Trophoblast cell (in vitro differentiated cells and primary cell): ENCODE measurements at regions not wholly inside any gene's neighbourhood (a gene's known extent, or its start where the extent isn't known, plus 50 kb on each side); places are given as distances from the start of the nearest gene placed in this dataset.

Source experiments
- DNase-seq, 2 donors: peaks; one replicate each; pipeline ENCODE4 v3.0.0-alpha.2; 2016
- H2AFZ ChIP-seq: 2 replicates; pipeline ENCODE4 v1.6.1; 2013; ENCODE audit warnings: low read length, moderate library complexity, mild to moderate bottlenecking; ENCODE audit not compliant: insufficient read depth, poor library complexity
- H2AK5ac ChIP-seq: 2 replicates; pipeline ENCODE4 v1.6.1; 2013; ENCODE audit warnings: mild to moderate bottlenecking, low read length
- H2BK120ac ChIP-seq: 2 replicates; pipeline ENCODE4 v1.6.1; 2013; ENCODE audit warnings: low read length, mild to moderate bottlenecking, moderate library complexity; ENCODE audit not compliant: insufficient read depth, poor library complexity
- H2BK12ac ChIP-seq: 2 replicates; pipeline ENCODE4 v1.6.1; 2013; ENCODE audit warnings: mild to moderate bottlenecking, low read length, moderate library complexity
- H2BK5ac ChIP-seq: 2 replicates; pipeline ENCODE4 v1.6.1; 2013; ENCODE audit warnings: low read length, low read depth, moderate library complexity, mild to moderate bottlenecking; ENCODE audit not compliant: poor library complexity
- H3K14ac ChIP-seq: 2 replicates; pipeline ENCODE4 v1.6.1; 2013; ENCODE audit warnings: mild to moderate bottlenecking, low read length
- H3K18ac ChIP-seq: 2 replicates; pipeline ENCODE4 v1.6.1; 2013; ENCODE audit warnings: mild to moderate bottlenecking, low read length
- H3K23ac ChIP-seq: 2 replicates; pipeline ENCODE4 v1.6.1; 2013; ENCODE audit warnings: low read length
- H3K27ac ChIP-seq: 2 replicates; pipeline ENCODE4 v1.5.1; 2013; ENCODE audit warnings: low read depth, mild to moderate bottlenecking, inconsistent platforms, low read length, moderate library complexity
- H3K27me3 ChIP-seq: 2 replicates; pipeline ENCODE4 v1.6.1; 2013; ENCODE audit warnings: inconsistent platforms, mild to moderate bottlenecking, low read length, moderate library complexity; ENCODE audit not compliant: insufficient read depth
- H3K36me3 ChIP-seq, 2 experiments: 1 replicate in 1 of 2; 2 replicates in 1 of 2; pipeline ENCODE4 v1.6.1; 2013; ENCODE audit warnings: low read length in 2 of 2, mild to moderate bottlenecking in 2 of 2, moderate library complexity in 1 of 2; ENCODE audit not compliant: insufficient read depth in 2 of 2, control insufficient read depth in 1 of 2
- H3K4ac ChIP-seq: 2 replicates; pipeline ENCODE4 v1.6.1; 2013; ENCODE audit warnings: low read depth, mild to moderate bottlenecking, low read length, moderate library complexity
- H3K4me1 ChIP-seq, 2 experiments: 1 replicate in 1 of 2; 2 replicates in 1 of 2; pipeline ENCODE4 v1.6.1; 2013; ENCODE audit warnings: low read length in 2 of 2, mild to moderate bottlenecking in 2 of 2, moderate library complexity in 1 of 2; ENCODE audit not compliant: insufficient read depth in 2 of 2, control insufficient read depth in 1 of 2
- H3K4me2 ChIP-seq: 2 replicates; pipeline ENCODE4 v1.6.1; 2013; ENCODE audit warnings: inconsistent platforms, mild to moderate bottlenecking, low read length, moderate library complexity
- H3K4me3 ChIP-seq: 2 replicates; pipeline ENCODE4 v1.5.1; 2013; ENCODE audit warnings: mild to moderate bottlenecking, low read depth, low read length, inconsistent platforms
- H3K79me1 ChIP-seq: one replicate; pipeline ENCODE4 v1.6.1; 2013; ENCODE audit warnings: low read length
- H3K79me2 ChIP-seq: 2 replicates; pipeline ENCODE4 v1.6.1; 2013; ENCODE audit warnings: low read length, mild to moderate bottlenecking; ENCODE audit not compliant: control insufficient read depth, insufficient read depth, poor library complexity
- H3K9ac ChIP-seq: 2 replicates; pipeline ENCODE4 v1.6.1; 2013; ENCODE audit warnings: mild to moderate bottlenecking, low read length
- H3K9me3 ChIP-seq: 2 replicates; pipeline ENCODE4 v1.6.1; 2013; ENCODE audit warnings: low read depth, mild to moderate bottlenecking, control low read depth, inconsistent platforms, low read length; ENCODE audit not compliant: insufficient read depth
- H4K12ac ChIP-seq: 2 replicates; pipeline ENCODE4 v1.6.1; 2013; ENCODE audit warnings: low read depth, mild to moderate bottlenecking, low read length, moderate library complexity
- H4K8ac ChIP-seq: 2 replicates; pipeline ENCODE4 v1.6.1; 2013; ENCODE audit warnings: low read depth, mild to moderate bottlenecking, low read length, moderate library complexity
- H4K91ac ChIP-seq: one replicate; pipeline ENCODE4 v1.6.1; 2013; ENCODE audit warnings: low read depth, mild to moderate bottlenecking, low read length, moderate library complexity
- WGBS: extraction: QIAGEN DNeasy Blood & Tissue Kit; methylation state at CpG from one replicate; pipeline ENCODE4 v1.1.7; 2013; ENCODE audit warnings: missing lambda C conversion rate; ENCODE audit not compliant: insufficient read length, insufficient coverage; ENCODE audit errors: extremely low coverage; 5-methylcytosine and 5-hydroxymethylcytosine counted together

DNA sequence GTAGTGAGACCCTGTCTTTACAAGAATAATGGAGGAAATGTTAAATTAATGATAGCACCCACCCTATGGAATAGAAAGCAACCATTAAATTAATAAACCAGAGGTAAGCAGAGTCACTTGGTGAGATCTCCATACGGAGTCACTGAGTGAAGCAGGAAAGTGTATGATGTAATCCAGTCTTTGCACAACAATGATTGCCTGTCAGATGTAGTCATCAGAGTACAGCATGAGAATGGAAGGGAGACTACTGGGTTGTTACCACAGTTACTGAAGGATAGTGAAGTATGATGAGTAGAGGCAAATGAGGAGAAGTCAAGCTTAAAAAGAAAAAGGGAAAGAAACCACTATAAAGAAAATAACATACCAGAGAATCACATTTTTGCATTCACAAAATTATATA, 371.9 kb upstream of the SHH start:
- no CpG with 5 or more reads among the region's 1 CpG for WGBS

GRCh38 chr7:156180451-156181229, 368.4 kb upstream of the SHH start:
- H2AK5ac ChIP-seq, result no peak overlapping the region
- no peak overlapping the region for H2BK5ac ChIP-seq
- H3K23ac ChIP-seq, result no peak overlapping the region
- no peak overlapping the region for H3K18ac ChIP-seq
- H3K4me1 ChIP-seq, result no peaks in the 10 kb centered on the region
- DNase-seq, result no peak
- H2AFZ ChIP-seq, result no peak overlapping the region
- H4K8ac ChIP-seq, result no peak overlapping the region
- H2BK120ac ChIP-seq, result no peak overlapping the region
- no peaks in the 10 kb centered on the region for H3K27me3 ChIP-seq
- H3K9me3 ChIP-seq, result no peaks in the 10 kb centered on the region
- no CpG with 5 or more reads among the region's 13 CpGs for WGBS
- no peak overlapping the region for H3K27ac ChIP-seq
- H4K12ac ChIP-seq, result no peak overlapping the region
- no peak overlapping the region for H3K9ac ChIP-seq
- H3K79me2 ChIP-seq, result no peaks in the 10 kb centered on the region
- H4K91ac ChIP-seq, result no peak overlapping the region
- no peak overlapping the region for H3K14ac ChIP-seq
- no peaks in the 10 kb centered on the region for H3K36me3 ChIP-seq
- H2BK12ac ChIP-seq, result no peak overlapping the region
- no peak overlapping the region for H3K4me2 ChIP-seq
- no peaks in the 10 kb centered on the region for H3K79me1 ChIP-seq
- no peak overlapping the region for H3K4ac ChIP-seq
- H3K4me3 ChIP-seq, result no peak overlapping the region

More for the DNA sequence above, 371.9 kb upstream of the SHH start:
- Histone ChIP-seq H3K36me3 (no peaks in the 10 kb centered on the region), H3K4me3 (no peak overlapping the region), H3K9me3 (peaks cover 3% of the 10 kb centered on the region), H2AK5ac (no peak overlapping the region), H3K4ac (no peak overlapping the region), H3K14ac (no peak overlapping the region), H4K91ac (no peak overlapping the region), H3K79me1 (no peaks in the 10 kb centered on the region), H3K4me1 (no peaks in the 10 kb centered on the region), H3K79me2 (no peaks in the 10 kb centered on the region), H3K18ac (no peak overlapping the region), H2BK5ac (no peak overlapping the region), H2BK120ac (no peak overlapping the region), H4K8ac (no peak overlapping the region), H3K9ac (no peak overlapping the region), H3K4me2 (no peak overlapping the region), H2AFZ (no peak overlapping the region), H3K27me3 (no peaks in the 10 kb centered on the region), H4K12ac (no peak overlapping the region), H3K27ac (no peak overlapping the region), H2BK12ac (no peak overlapping the region), H3K23ac (no peak overlapping the region)
- peak in 1 of 2 donors; percentile 33 for DNase-seq

GRCh38 chr7:156179872-156180390, 367.7 kb upstream of the SHH start:
- H4K91ac ChIP-seq, result no peak overlapping the region

DNA sequence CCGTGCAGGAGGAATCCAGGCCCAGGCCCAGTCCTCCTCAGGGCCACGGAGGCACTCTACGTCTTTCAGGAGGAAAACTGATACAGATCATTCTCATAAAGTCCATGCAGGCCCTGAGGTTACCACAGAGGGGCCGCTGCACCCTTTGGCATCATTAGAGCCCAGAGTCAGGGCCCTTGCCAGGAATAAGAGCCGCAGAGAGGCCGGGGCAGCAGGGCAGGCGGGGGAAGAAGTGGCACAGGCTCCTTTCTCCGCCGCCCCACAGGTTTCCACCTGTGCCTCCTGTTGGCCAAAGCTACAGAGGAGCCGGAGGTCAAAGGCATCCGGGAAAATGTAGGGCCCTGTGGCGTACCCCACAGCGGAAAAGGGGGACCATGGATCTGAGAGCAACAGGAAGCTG, 366.6 kb upstream of the SHH start:
- WGBS, result no CpG with 5 or more reads among the region's 13 CpGs
- Histone ChIP-seq H4K91ac (no peak overlapping the region), H4K8ac (no peak overlapping the region), H3K4me2 (no peak overlapping the region), H3K9ac (no peak overlapping the region), H2BK120ac (no peak overlapping the region), H3K14ac (no peak overlapping the region), H2AFZ (no peak overlapping the region), H4K12ac (no peak overlapping the region), H3K18ac (no peak overlapping the region), H3K4ac (no peak overlapping the region), H3K79me1 (no peaks in the 10 kb centered on the region), H3K27me3 (no peaks in the 10 kb centered on the region), H3K27ac (no peak overlapping the region), H3K23ac (no peak overlapping the region), H3K4me1 (no peaks in the 10 kb centered on the region), H3K4me3 (no peak overlapping the region), H3K9me3 (no peaks in the 10 kb centered on the region), H2BK12ac (no peak overlapping the region), H3K79me2 (no peaks in the 10 kb centered on the region), H3K36me3 (no peaks in the 10 kb centered on the region), H2BK5ac (no peak overlapping the region), H2AK5ac (no peak overlapping the region)
- no peak for DNase-seq

More at GRCh38 chr7:156179872-156180390, 367.7 kb upstream of the SHH start:
- no peak overlapping the region for H3K9ac ChIP-seq
- no peaks in the 10 kb centered on the region for H3K36me3 ChIP-seq
- no peaks in the 10 kb centered on the region for H3K27me3 ChIP-seq
- H3K18ac ChIP-seq, result no peak overlapping the region
- H2BK12ac ChIP-seq, result no peak overlapping the region
- H2BK120ac ChIP-seq, result no peak overlapping the region
- no CpG with 5 or more reads among the region's 13 CpGs for WGBS
- no peak overlapping the region for H4K8ac ChIP-seq
- no peak overlapping the region for H2BK5ac ChIP-seq
- no peaks in the 10 kb centered on the region for H3K79me1 ChIP-seq
- no peaks in the 10 kb centered on the region for H3K4me1 ChIP-seq
- no peak overlapping the region for H3K27ac ChIP-seq
- H3K14ac ChIP-seq, result no peak overlapping the region
- no peak overlapping the region for H3K4ac ChIP-seq
- no peak overlapping the region for H4K12ac ChIP-seq
- H2AK5ac ChIP-seq, result no peak overlapping the region
- no peak overlapping the region for H2AFZ ChIP-seq
- no peaks in the 10 kb centered on the region for H3K9me3 ChIP-seq
- H3K4me2 ChIP-seq, result no peak overlapping the region
- no peak overlapping the region for H3K4me3 ChIP-seq
- DNase-seq, result no peak
- no peaks in the 10 kb centered on the region for H3K79me2 ChIP-seq
- H3K23ac ChIP-seq, result no peak overlapping the region
